GM18502 (cell line): ENCODE measurements at regions not wholly inside any gene's neighbourhood (a gene's known extent, or its start where the extent isn't known, plus 50 kb on each side); places are given as distances from the start of the nearest gene placed in this dataset.

Source experiments
- ATAC-seq: cut with Tn5 transposase; IDR thresholded peaks from one replicate; pipeline ENCODE4 v1.9.1; 2021; ENCODE audit warnings: mild to moderate bottlenecking; ENCODE audit not compliant: unreplicated experiment, poor library complexity

- ATAC-seq, result no peak
Observed at GRCh38 chr12:11946161-11946560, 124.6 kb upstream of the BCL2L14 start.

DNA sequence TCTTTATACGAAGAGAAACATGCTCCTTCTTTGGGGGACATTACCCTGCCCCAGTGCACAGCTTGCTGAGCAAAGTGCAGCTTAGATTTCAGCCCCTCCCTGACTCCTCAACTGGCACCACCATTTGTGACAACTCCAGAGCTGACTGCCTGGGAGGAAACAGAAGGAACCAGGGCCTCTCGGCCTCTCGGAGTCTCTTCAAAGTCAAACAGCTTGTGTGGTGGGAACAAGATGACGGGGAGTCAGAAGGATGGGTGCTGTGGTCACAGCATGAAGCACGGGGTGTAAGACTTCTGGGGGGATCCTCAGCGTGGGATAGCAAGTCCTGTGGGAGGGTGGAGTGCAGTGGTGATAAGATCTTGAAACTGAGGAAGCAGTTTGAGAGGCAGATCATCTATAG is 123.5 kb upstream of the BCL2L14 start:
- no peak for ATAC-seq

DNA sequence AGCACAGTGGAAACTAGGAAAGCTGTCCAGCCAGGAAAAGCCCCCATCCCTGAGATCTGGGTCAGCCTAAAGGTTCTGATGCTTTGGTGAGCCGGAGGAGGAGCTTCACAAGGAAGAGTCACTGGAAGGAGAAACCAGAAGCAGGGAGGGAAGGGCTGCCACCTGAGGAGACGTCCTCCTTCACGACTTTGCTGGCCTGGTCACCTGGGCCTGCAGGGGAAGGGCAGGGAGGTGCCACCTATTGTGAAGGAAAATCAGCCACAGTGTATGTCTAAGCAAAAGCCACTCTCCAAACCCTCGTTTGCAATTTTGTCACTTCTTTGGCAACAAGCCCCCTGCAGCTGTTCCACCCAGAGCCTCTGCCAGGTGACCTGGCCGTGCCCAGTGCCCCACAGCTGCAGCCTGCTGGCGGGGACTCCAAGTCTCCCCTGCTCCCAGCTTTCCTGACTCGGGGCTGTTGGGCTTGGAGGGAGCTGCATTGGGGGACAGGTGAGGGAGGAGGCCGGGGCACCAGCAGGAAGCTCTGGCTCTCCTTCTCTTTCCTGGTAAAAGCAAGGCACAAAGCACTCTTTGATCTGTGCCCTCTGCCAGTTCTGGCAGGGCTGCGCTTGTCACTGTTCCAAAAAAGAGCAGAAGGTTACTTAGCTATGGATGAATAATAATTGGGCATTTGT is 120.9 kb upstream of the BCL2L14 start:
- no peak for ATAC-seq

DNA sequence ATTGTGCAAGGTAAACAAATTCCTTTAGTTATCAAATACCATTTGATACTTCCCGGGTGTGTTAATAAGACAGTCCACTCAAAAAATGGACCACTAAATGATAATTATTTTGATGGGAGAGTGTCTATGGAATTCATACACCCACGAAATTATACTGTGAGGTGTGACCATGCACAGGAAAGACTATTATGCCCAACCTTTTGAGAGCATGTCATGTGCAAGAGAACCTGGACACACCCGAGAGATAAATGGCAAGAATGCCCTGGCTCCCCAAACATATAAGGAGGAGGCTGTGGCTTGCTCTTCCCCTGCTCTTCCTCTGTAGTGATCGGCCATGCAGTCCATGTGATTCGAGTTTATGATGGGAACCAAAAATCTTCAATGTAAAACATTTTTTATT is 119.5 kb upstream of the BCL2L14 start:
- no peak for ATAC-seq

- no peak for ATAC-seq
Observed at GRCh38 chr12:11953523-11953922, 117.2 kb upstream of the BCL2L14 start.

- ATAC-seq, result no peak
Observed at GRCh38 chr12:11954181-11954580, 116.6 kb upstream of the BCL2L14 start.

DNA sequence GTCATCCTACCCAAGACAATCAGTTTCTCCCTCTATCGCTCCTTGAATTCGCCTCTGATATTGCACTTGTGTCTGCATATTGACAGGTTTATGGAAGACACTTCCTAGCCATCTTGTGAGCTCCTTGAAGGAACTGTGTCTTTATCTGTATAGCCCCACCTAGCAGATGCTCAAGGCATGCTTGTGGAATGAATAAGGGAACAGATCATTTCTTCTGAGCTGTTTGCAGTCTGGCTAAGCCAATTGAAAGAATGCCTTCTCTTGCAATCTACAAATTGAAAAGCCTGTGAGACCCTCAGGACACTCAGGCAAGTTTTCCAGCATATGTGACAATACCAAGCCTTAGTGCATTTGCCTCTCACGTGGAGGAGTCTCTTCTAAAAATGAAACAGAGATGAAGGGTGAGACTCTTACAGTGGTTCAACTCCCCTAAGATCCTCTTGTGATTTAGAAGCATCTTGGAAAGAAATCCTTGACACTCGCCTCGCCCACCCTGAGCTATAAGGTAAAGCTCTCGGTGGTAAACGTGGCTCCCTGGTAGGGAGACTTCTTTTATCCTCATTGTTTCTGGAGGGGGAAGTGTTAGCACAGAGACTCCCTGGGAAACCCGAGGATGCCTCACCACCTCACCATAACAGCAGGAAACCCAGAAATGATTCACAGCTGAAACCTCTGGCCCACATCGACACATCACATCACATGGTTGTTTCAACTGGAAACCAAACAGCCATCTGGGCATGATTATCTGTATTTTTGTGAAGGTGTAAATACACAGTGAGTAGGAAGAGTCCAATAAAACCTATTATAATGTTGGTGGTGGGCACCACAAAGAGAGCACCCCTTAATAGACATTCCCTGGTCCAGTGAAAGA is 112.3 kb upstream of the BCL2L14 start:
- ATAC-seq, result peak; percentile 76

DNA sequence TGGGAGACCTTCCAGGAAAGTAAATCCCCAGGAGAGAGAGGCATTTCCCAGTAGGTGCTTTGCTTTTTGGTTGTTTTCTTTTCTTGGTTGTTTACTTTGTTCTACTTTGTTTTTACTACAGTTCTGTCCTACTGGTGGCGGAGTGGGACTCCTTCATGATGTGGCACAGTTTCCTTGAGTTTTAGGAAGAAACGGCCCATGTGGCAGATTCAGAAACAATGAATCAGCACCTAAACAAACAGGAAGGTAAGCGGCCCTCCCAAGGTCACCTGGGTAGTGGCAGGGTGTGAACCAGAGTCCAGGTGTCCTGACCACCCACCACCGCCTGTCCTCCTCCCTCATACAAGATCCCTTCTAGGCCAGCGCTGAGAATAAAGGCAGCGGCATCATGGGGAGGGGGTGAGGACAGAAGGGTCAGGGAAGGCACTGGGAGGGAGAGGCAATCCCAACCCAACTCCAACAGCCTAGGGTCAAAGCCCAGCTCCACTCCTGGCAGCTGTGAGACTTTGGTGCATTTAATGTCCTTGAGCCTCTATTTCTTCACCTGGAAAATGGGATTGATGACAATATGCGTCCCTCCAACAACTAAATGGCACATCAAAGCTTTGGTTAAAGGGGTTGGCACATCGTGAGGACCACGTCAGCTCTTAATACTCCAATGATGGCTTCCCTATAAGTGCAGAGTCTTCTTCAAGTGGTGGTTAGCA is 111.5 kb upstream of the BCL2L14 start:
- ATAC-seq, result no peak

GRCh38 chr12:11960646-11961045 is 110.1 kb upstream of the BCL2L14 start:
- no peak for ATAC-seq

- ATAC-seq, result no peak
Observed at GRCh38 chr12:11961686-11962085, 109.1 kb upstream of the BCL2L14 start.

- no peak for ATAC-seq
Observed at GRCh38 chr12:11962860-11963259, 107.9 kb upstream of the BCL2L14 start.

DNA sequence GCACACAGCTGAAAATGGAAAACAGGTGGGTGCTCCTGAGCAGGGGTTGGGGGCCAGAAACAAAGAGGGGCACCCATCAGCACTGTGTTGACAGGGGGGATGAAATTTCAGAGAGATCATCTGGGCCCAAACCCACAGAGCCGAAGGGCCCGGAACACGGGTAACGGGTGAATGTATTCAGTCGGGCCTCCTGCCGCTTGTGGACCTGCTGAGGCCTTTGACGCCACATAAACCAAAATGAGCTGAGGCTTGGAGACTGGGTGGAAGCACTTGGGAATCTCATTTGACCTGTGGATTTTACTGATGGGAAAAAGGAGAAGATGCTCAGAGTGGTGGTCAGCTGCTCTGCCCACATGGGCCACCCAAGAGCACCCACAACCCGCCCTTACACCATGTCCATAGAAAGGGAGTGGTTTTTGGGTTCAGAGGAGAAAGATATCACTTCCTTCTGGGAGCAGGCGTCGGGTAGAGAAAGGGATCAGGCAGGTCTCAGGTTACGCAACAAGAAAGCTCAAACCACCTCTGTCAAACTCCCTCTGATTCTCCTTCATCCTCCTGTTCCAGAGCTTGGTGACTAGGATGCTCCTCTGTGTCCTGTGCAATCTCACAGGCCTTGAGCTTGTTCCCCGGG is 106.8 kb upstream of the BCL2L14 start:
- ATAC-seq, result no peak

GRCh38 chr12:11965258-11965910 is 105.4 kb upstream of the BCL2L14 start:
- no peak for ATAC-seq

- ATAC-seq, result no peak
Observed at GRCh38 chr12:11967376-11968047, 103.2 kb upstream of the BCL2L14 start.

GRCh38 chr12:11968048-11968383 is 102.7 kb upstream of the BCL2L14 start:
- no peak for ATAC-seq

DNA sequence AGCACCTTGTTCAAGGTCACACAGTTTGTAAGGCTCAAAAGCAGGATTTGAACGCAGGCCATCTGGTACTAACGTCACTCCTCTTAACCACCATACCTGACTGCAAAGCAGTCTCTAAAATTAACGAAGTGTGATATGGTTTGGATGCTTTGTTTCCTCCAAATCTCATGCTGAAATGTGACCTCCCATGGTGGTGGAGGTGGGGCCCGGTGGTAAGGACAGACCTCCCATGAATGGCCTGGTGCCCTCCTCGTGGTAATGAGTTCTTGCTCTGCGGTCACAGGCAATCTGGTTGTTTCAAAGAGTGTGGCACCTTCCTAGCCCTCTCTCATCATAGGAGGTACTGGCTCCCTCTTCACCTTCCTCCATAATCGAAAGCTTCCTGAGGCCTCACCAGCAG is 102.2 kb upstream of the BCL2L14 start:
- ATAC-seq, result no peak

DNA sequence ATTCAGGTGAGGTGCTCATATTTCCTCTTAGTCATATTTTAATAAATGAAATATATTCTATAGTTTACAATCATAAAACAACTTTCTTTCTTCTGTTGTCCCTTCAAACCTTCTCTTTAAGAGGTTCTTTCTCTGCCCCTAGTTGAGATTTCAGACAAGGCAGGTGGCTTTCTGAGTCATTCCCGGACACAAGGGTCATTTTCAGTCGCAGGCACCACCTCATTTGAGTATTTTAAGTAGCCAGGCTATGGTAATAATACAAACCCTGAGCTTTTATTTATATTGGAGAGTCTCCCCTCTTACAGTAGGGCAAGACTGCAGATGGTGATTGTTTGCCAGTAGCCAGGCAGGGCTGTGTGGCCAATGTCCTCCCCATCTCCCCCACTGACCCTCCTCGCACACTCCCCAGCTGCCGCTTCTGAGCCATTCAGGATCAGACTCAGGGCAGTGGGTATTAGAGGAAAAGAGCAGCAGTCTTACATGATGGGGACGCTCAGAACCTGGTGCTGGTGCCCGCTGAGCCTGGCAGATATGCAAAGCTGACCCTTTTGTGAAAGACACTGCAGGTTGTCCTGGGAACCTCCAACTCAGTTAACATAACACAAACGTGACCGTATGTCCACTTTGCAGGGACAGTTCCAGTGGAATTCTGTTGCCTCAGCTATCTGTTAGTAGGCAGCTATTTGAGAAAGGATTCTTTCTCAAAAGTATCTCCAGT is 101.1 kb upstream of the BCL2L14 start:
- peak; percentile 86 for ATAC-seq

GRCh38 chr12:11970155-11970520 is 100.6 kb upstream of the BCL2L14 start:
- no peak for ATAC-seq

DNA sequence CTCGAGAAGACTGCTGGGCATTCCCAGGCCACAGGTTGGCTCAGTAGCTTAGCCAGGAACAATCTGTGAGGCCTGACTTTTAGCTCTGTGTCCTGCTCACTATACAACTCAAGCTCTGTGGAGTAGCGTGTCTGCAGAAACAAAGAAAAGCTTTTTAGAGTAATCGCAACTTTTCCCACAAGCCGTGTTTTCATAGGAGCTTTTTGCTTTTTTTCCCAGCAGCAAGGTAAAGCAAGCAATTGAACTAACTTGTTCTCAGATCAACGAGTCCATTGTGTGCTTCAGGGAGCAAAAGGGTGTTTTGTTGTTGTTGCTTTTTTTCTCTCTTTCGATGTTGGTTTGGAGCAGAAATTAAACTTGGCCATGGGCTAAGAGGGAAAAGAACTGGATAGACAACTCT is 97.3 kb upstream of the BCL2L14 start:
- no peak for ATAC-seq
